GM19239 (cell line): ENCODE measurements at regions not wholly inside any gene's neighbourhood (a gene's known extent, or its start where the extent isn't known, plus 50 kb on each side); places are given as distances from the start of the nearest gene placed in this dataset.

Source experiments
- DNase-seq: peaks from one replicate; pipeline ENCODE4 v3.0.0; 2011; ENCODE audit warnings: low spot score; ENCODE audit not compliant: insufficient read length
- FAIRE-seq: peaks from 2 replicates; lab custom pipeline; 2011; peaks lifted over from hg19 to GRCh38; lab: Jason Lieb, UNC

DNA sequence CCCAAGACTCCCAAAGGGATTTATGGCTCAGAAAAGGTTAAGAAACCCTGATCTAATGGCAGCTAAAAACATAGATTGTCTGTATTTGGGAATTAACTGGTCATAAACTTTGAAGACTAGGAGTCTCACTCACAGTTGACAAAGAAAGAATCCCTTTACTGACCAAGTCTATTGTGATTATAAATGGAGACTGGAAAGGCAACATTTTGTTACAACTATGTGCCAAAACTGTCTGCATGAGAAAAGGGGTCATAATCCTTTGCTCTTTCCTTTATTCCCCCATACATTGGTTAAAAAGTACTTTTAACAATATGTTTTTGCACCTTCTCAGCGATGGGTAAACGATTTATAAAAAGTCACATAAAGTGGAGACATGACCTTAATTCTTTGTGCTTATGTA lies 206.9 kb upstream of the MAP3K7 start:
- no peak for DNase-seq
- no peak for FAIRE-seq

DNA sequence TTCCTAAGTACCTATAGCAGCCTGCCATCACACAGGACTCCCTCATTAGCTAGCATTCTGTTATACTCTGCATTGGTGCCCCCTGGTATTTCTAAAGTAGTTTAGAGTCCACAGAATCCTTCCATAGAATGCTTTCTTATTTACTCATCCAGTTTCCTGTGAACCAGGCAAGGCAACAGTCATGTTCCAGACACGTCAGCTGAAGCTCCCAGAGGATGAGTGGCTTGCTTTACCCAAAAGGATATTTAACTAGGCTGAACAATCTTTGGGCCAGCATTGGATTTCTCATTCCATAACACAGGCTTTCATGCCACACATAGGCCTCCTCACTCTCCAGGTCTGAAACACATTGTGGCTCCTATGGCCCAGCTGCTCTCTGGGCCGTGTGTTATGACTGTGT lies 203.8 kb upstream of the MAP3K7 start:
- DNase-seq (no peak), FAIRE-seq (no peak)

DNA sequence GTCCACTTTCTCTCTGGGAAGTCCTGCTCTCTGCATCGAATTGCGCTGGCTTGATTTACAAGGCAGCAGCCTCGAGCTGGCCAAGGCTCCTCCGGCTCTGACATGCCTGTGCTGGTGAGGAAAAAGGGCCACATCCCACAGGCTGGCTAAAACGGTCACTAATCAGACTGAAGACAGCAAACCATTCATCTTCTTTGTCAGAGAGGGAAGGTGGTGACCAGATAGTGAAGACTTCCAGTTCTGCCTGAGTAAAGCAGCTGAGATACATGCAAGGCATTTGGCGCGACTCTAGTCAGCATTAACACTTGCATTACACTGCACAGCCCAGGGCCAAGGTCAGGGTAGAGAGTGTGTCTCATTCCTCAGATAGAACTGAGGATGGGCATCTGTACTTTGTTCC lies 203.2 kb upstream of the MAP3K7 start:
- FAIRE-seq = no peak
- DNase-seq = no peak

DNA sequence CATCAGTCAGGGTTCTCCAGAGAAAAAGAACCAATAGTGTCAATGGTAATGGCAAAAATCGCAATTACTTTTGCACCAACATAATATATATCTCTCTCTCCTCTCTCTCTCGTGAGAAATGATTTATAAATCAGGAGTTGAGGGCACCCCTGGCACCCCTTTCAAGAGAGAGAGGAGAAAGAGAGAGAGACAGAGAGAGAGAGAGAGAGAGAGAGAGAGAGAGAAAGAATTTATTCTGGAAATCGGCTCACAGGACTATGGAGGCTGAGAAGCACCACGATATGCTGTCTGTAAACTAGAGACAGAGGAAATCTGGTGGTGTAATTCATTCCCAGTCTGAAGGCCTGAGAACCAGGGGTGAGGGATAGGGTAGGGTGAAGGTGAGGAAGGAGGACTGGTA lies 201.9 kb upstream of the MAP3K7 start:
- FAIRE-seq (no peak), DNase-seq (no peak)

DNA sequence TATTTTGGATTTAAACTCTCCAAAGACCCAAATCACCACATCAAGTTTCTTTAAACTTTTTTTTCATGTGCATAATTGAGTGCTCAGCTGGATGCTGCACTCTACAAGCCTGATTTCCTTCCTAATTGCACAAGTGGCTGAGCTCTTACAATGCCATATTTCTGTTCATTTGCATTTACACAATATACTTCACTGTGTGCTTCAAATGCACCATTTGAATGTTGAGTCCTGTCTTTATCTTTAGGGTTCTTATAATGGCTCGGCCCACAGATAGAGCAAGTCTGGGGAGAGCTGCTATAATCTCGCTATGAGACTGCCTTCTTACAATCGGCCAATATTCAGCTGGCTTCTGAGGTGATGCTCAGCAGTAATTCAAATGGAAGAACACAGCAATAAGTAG lies 200.6 kb upstream of the MAP3K7 start:
- DNase-seq (no peak), FAIRE-seq (no peak)

DNA sequence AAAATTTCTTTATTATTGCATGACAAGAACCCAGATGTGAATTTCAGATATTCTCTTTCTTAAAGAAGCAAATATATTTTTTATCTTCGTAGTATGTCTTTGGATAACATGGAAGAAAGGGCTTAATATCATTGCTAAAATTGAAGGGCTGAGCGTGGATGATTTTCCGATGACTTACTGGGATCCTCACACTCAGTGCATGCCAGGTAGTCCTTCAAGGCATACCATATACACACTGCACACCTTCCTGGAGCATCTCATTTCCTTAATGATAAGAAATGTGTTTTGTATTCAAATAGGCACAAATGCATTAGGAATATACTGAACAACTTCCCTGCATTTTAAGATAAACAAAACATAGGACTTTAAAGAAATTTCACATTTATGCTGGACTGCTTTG lies 193.9 kb upstream of the MAP3K7 start:
- DNase-seq = no peak
- FAIRE-seq = no peak

DNA sequence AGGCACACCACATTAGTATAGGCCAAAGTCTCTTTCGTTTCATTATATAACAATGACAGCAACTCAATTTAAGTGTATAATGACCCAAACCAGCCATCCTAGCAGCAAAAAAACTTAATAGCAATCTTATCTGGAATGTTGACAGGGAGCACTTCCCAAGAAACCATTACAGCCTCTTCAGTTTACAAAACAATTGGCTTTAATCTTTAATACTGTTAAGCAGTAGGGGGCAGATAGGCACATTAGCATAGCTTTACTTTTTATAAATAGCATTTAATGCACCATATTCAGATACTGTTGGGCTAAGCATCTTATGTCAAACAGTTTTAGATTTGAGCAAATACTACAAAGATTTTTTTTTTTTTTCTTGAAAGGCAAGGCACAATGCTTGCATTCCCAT lies 193.3 kb upstream of the MAP3K7 start:
- no peak for FAIRE-seq

DNA sequence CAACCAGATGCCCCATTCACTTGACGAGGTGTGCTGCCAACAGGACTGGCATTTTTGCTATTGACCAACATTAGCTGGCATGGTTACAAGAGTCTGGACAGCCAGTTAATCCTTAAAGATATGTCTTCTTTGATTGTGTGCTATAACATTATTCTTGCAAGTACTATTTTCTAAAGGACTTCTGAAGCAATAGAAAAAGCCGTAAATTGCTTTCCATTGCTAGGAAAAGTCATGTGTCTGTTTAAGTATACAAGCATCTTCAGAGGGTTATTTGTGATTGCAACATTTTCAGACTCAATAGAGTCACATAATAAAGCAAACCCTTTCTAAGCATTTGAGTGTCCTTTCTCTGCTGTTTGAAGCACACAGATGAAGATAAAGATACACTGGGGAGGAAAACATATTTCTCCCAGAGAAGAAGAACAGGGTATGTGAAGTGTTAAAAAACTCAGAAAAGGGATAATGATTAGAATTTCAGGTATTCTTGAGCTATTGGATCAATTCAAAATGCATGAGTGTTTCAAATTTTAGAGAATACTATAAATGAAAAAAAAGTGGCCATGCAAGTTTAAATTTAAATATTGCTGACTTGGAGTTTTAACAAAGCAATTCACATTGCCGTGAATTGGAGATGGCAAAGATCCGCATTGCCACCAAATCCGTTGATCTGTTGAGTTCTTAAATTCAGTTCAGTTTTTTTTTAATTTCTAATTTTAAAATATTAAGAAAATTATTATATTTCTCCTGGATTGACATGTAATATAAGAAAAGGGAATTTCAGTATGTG lies 191.7 kb upstream of the MAP3K7 start:
- no peak for FAIRE-seq
- DNase-seq = no peak

More for the DNA sequence above, 193.3 kb upstream of the MAP3K7 start:
- no peak for DNase-seq

DNA sequence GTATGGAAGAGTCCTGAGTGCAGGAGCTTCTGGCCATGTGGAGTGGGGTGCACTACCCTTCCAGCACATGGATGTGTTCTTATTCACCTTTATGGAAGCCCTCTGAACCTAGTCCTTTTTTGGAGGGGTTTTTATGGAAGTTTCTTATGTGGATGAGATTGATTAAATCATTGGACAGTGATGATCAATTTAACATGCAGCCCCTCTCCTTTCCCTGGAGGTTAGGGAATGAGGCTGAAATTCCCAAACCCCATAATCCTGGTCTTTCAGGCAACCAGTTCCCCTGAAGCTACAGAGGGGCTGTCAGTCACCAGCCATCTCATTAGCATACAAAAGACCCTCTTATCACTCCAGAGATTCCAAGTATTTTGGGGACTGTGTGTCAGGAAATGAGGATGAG lies 183.9 kb upstream of the MAP3K7 start:
- FAIRE-seq (no peak), DNase-seq (no peak)

DNA sequence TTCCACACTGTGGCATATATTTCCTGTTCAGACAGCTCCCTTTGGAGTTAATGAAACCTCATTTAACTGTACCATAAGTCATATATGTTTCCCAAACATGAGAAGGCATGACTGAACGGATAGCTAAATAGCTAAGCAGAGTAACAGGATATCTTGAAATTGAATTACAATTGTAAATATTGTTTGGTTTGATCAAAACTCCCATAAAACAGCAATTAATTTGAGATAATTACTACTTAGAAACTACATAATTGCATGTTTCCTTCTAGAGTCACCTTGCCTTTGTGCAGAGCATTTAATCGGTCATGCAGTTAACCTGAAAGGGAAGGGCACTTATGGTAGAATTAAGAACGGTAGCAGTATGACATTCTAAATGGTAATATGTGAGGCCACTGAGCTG lies 179.0 kb upstream of the MAP3K7 start:
- FAIRE-seq (no peak), DNase-seq (no peak)

DNA sequence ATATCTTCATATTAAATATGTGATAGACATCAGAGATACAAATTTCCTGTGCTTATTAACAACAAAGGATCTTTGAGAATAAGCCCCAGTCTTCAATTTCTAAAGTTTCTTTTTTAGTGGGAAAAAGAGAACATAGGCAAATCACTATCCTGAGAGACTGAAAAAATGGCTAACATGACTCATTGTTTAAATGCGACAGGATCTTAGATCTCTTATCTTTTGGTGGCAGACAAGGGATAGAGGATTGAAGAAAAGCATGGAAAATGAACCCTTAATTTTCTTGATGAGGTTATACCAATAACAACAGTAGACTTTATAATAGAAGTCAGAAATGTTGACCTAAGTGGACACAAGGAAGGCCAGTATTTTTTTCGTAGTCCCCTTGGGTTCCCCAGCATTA lies 178.6 kb upstream of the MAP3K7 start:
- FAIRE-seq (no peak), DNase-seq (no peak)

DNA sequence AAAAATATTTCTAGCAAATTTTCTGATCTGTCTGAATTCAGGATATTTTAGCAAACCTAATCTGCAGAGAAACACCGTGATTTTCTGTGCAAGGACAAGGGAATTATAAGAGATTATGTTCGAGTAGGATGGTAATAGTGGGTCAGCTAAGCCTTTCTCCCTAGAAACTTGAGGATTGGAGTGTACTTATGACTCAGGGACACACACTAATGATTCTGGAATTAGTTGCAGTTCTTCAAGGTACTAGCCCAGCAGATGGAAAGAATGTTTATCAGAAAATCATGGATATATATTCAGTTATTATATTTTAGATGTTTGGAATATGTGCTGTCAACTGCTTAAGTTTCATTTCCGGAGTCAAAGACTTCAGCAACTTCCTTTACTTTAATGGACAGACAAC lies 177.1 kb upstream of the MAP3K7 start:
- no peak for FAIRE-seq
- DNase-seq = no peak

DNA sequence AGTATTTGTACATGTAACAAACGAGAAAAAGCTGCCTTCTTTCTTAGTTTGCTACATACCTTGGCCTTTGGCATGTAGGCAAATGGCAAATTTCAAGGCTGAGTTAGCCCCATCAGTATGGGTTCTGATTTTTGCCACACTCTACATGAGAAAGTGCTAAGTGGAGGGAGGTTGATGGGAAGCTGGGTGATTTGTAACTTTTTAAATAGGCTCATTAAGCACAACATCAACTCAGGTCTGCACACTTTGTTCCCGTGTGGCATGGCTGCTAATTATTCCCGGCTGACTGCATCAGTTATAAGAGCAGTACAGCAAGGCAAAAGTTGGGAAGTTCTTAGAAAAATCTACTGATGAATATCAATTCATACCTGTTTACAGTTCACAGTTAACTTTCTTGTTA lies 172.8 kb upstream of the MAP3K7 start:
- FAIRE-seq = no peak
- no peak for DNase-seq

DNA sequence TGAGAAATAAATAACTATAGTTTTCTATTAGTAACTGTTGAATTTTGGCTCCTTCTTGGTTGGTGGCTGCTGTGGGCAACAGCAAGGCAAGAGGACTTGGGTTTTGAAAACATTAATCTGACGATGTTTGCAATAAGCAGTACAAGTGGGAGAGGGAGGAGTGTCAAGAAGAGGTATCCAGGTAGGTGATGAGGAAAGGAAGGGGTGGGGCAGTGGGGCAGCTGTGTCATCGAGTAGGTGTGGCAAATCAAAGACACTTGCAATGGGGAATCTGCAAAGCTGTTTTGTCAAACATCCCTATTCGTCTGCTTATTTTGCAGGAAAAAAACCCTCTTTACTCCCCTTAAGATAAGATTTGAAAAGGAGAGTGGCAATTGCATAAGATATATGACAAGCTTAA lies 171.9 kb upstream of the MAP3K7 start:
- FAIRE-seq = no peak
- DNase-seq = no peak

DNA sequence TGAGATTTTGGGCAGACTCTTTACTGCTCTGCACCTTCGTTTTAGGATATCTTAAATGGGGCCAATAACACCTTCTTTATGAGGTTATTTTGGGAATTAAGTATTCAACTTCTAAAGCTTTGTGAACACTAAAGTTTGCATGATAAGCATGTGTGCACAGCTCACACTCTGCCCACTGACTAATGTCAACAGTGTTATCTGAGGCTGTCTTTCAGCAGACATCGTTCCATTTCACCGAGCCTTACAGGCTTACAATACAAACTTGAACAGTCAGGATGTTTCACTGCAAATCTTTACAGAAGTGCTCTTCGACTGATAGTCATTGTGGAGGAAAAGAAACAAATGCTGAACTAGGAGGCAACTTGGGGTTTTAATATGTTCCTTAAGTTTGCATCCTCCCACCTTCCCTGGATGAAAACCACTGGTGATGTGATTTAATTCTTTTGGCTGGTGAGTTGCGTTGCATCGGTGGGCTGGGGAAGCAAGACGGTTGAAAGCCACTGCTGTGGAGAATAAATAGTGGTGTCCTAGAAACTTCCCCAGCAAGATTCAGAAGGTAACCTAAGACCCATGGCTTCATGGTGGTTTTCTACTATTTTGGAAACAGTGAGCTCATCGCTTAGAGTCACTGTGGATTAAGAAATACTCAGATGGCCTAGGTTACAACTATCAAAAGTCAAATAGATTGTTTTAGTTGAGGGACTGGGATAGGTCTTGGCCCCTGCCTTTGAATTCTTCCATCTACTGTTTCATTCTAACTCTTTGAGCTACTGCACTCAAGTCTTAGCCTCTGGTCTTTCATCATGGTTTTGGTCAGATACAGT lies 167.2 kb upstream of the MAP3K7 start:
- DNase-seq = no peak
- FAIRE-seq = no peak

DNA sequence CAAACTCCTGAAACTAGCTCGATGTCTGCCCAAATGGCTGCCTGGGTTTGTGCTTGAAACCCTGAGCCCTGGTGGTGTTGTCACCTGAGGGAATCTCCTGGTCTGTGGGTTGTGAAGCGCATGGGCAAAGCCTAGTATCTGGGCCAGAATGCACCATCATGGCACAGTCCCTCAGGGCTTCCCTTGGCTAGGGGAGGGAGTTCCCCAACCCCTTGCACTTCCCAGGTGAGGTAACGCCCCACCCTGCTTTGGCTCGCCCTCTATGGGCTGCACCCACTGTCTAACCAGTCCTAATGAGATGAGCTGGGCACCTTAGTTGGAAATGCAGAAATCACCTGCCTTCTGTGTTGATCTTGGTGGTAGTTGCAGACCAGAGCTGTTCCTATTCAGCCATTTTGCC lies 152.9 kb upstream of the MAP3K7 start:
- FAIRE-seq = no peak
- no peak for DNase-seq

DNA sequence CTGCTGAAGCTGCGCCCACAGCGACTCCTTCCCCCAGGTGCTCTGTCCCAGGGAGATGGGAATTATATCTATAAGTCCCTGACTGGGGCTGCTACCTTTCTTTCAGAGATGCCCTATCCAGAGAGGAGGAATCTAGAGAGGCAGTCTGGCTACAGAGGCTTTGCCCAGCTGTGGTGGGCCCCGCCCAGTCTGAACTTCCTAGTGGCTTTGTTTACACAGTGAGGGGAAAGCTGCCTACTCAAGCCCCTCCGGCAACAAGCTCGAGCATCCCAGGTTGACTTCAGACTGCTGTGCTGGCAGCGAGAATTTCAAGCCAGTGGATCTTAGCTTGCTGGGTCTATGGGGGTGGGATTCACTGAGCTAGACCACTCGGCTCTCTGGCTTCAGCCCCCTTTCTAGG lies 152.5 kb upstream of the MAP3K7 start:
- DNase-seq (no peak), FAIRE-seq (no peak)

DNA sequence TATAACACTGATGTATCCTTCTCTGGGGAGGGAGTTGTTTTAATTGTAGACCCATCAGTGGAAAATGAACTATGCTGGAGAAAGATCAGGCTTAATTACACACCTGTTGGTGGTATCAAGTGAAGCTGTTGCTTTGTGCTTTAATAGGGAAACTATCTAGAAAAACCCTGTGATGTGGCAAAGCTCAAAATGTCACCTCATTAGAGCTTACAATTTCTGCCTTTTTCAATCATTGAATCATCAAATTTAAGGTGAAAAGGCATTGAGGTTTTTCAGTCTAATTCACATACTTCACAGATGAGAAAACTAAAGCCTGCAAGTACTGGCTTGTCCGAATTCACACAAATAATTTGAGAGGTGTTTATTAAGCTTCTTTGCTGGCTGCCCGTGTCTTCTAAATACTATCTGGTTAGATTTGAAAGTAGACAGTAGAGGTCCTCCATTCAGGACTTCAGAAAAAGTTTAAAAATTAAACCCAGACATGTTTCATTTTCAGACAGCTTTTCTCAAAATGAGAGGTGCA lies 143.3 kb upstream of the MAP3K7 start:
- DNase-seq (peak; percentile 3), FAIRE-seq (peak; percentile 76)

DNA sequence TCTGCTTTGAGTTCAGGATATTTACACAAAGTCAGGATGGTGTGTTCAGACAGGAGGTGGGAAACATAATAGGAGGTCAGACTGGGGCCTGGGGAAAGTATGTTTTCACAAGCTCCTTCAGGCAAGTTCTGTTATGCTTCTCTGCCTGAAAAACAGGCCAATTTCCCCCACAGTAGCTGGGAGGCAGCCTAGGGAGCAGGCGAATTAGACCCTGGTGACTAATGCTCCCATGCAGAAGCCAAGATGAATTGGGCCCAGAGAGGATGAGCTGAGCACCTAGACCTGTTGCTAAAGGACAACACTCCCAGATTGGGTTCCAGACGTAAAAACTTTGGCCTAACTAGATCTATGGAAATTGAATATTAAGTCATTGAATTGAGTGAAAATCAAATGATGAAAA lies 142.2 kb upstream of the MAP3K7 start:
- FAIRE-seq (no peak), DNase-seq (no peak)

DNA sequence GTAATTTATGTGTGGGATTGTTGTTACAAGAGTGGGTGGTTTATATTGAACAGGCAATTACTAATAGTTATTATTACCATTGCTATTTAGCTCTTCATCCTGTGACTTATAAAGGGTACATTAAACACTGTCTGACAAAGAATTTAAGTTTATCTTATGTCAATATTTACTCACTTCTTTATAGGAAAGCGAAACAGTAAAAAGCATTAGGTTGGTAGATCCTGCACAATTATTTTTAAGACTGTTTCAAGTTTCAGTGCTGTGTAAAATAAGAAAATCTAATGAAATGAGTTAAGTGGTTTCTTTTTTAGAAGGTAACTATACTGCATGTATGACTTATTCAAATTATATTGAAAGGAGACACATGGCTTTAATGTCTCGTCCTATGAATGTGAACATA lies 135.8 kb upstream of the MAP3K7 start:
- FAIRE-seq = no peak
- DNase-seq = no peak

DNA sequence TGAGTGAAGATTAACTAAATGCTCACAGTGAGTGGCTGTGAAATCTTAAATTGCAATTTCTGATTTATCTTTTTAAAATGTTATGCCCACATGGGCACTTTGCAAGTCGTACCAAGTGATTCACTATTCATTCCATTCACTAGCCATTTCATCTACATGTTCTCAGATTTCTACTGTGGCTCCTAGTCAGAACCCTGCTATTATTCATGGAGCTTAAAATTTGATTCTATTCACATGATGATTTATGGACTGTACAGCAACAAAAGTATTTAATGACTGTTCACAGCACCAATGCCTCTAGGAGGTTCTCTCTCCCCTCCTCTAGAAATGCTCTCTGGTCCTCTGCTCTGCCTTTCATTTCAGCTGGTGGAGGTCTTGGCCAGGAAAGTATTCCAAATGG lies 133.5 kb upstream of the MAP3K7 start:
- DNase-seq = no peak
- no peak for FAIRE-seq
